ENCODE measurements at regions not wholly inside any gene's neighbourhood (a gene's known extent, or its start where the extent isn't known, plus 50 kb on each side); places are given as distances from the start of the nearest gene placed in this dataset.

GRCh38 chr5:124587280-124587679 is 159.2 kb downstream of the ZNF608 start:
- POLR2A ChIA-PET = no interaction called here
- BruUV-seq (replicated peaks) = no TSS peak
- no peak for FAIRE-seq

More at GRCh38 chr5:124587280-124587679, 159.2 kb downstream of the ZNF608 start:
- ATAC-seq (no peak), DNase-seq (ENCODE audit: low spot score) (no peak)
- no peak overlapping the region for H3K4me3 ChIP-seq (replicated peaks in 1 of 3; ENCODE audit: insufficient read depth in 1 of 3, low read depth in 2 of 3, low read length in 3 of 3)
- no peak overlapping the region for H3K9ac ChIP-seq (ENCODE audit: insufficient read depth, low read depth, low read length)
- intact Hi-C loops (cut with micrococcal nuclease; ENCODE audit: unreplicated experiment) = no loop called here
- no peaks in the 10 kb centered on the region for H4K20me1 ChIP-seq (ENCODE audit: insufficient read depth, low read length)
- CTCF ChIA-PET (ENCODE audit: low intra/inter-chr PET ratio, low total read pairs) = no interaction called here
- no peak overlapping the region for H2AFZ ChIP-seq (ENCODE audit: low read length)
- WGBS (ENCODE audit: low lambda C conversion rate) = 87% methylated on average over 4 of the region's 4 CpGs
- H3K9me3 ChIP-seq (ENCODE audit: low read length) = no peaks in the 10 kb centered on the region
- H3K79me2 ChIP-seq (ENCODE audit: insufficient read depth, low read length) = no peaks in the 10 kb centered on the region
- H3K4me2 ChIP-seq (ENCODE audit: low read depth, low read length) = no peak overlapping the region
- peaks cover 27% of the 10 kb centered on the region for H3K4me1 ChIP-seq (ENCODE audit: insufficient read depth, low read length)
- in situ Hi-C loops (cut with HindIII; ENCODE audit: extremely low pct_ligation_motif_present, low pct_unique_long_range_greater_than_20kb) = no loop called here
- no peak for TF ChIP-seq THRA (CRISPR knock-in tag; IDR thresholded peaks at IDR 0.05; ENCODE audit: borderline replicate concordance)
- TF ChIP-seq ZNF367 (CRISPR knock-in tag; IDR thresholded peaks at IDR 0.05; ENCODE audit: borderline replicate concordance) = no peak
- no peak for TF ChIP-seq NFRKB (IDR thresholded peaks at IDR 0.05)
- TF ChIP-seq ZNF703 (CRISPR knock-in tag; IDR thresholded peaks at IDR 0.05; ENCODE audit: borderline replicate concordance) = no peak
- TF ChIP-seq ZNF883 (CRISPR knock-in tag; IDR thresholded peaks at IDR 0.05; ENCODE audit: not compliant biosample characterization) = no peak
- no peak for TF ChIP-seq HHEX (CRISPR knock-in tag; IDR thresholded peaks at IDR 0.05)
- TF ChIP-seq NFE2L2 (IDR thresholded peaks at IDR 0.05; ENCODE audit: low read length) = no peak
- TF ChIP-seq MXI1 (IDR thresholded peaks at IDR 0.05; ENCODE audit: borderline replicate concordance, low read depth, low read length) = no peak
- TF ChIP-seq SP140L (CRISPR knock-in tag; IDR thresholded peaks at IDR 0.05; ENCODE audit: borderline replicate concordance) = no peak
- TF ChIP-seq KAT2B (IDR thresholded peaks at IDR 0.05; ENCODE audit: borderline replicate concordance, low read depth, low read length) = no peak
- H3K36me3 ChIP-seq (replicated peaks in 1 of 2; ENCODE audit: control insufficient read depth in 1 of 2, insufficient read depth in 2 of 2, low read length in 2 of 2) = no peaks in the 10 kb centered on the region
- H3K27ac ChIP-seq (ENCODE audit: extremely low read length, insufficient read depth, low read length) = no peak overlapping the region
- H3K27me3 ChIP-seq (ENCODE audit: control insufficient read depth in 1 of 2, insufficient read depth in 2 of 2, low read length in 2 of 2) = no peaks in the 10 kb centered on the region
